HG03139 (cell line): ENCODE measurements at regions not wholly inside any gene's neighbourhood (a gene's known extent, or its start where the extent isn't known, plus 50 kb on each side); places are given as distances from the start of the nearest gene placed in this dataset.
"Not testable (repeated sequence)": the region's sequence is repeated elsewhere in the genome, so short reads cannot be mapped to it uniquely, and the experiment has no call there.

Experiments used
- ATAC-seq: cut with Tn5 transposase; IDR thresholded peaks from one replicate; pipeline ENCODE4 v1.9.1; 2021; ENCODE audit not compliant: unreplicated experiment

DNA sequence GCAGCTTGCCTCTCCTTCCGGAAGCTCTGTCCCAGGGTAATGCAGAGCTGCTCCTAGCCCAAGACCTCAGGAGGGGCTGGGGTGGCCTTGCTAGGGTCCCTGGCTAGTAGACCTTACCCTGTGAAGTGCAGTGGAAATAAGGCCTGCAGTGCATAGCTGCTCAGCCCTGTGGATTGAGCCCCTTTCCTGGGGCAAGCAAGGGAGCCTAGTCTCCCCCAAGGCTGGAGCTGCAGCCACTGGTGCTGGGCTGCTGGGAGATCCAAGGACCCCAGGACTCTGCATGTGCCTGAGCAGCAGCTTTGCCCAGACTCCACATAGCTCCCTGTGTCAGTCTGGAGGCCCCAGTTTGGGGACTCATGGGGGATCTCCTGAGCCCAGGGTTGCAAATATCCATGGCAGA is 57.9 kb downstream of the FANCF start:
- no peak for ATAC-seq

DNA sequence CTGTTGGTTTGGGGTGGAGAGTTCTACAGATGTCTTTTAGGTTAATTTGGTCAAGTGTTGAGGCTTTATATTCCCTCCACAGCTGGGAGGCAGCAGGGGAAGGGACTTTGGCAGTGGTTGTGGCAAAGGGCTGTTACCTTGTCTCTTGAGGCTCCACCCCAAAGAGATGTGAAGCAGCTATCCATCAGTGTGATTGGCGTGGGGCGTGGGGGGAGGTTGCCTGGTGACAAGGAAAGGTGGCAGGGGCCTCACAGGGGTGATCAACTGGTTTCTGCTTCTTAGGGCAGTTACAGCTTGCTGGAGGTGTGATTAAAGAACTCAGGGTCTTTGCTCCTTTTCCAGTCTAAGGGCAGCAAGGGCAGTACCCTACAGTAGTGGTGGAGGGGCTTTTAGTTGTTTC is 59.3 kb downstream of the FANCF start:
- ATAC-seq = no peak

DNA sequence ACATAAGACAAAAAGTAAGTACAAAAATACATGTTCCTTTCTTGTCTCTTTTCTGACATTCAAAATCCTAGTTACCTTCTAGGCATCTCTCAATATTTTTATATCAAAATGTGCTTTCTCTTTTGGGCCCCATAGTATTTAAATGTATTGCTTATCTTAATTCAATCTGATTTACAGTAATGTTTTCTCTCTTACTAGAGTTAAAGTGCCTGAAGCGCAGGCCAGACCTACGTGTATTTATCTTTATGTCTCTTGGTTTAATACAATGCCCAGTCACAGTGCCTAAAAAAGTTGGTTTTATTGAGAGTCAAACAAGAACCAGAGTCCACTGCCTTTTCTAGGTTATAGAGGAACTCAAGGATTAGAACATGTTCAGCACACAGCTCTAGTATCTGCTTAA is 64.3 kb downstream of the FANCF start:
- no peak for ATAC-seq

DNA sequence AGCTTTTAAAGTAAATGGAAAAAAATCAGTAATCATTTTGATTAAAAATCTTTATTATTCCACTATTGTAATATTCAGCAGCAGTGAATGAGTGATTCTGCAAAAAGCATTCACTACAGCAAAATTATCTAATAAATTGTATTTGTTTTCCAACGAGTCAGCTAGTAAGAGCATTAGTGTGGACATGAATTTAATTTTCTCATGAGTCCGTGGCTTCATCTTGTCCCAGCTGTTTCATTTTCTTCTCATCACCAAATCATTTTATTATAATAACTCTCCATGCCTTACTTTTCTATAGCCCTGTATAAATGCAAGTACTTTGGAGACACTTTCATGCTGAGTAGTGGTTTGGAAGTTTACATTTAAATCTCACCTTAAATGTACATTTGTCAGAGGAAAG is 66.2 kb downstream of the FANCF start:
- ATAC-seq = no peak

DNA sequence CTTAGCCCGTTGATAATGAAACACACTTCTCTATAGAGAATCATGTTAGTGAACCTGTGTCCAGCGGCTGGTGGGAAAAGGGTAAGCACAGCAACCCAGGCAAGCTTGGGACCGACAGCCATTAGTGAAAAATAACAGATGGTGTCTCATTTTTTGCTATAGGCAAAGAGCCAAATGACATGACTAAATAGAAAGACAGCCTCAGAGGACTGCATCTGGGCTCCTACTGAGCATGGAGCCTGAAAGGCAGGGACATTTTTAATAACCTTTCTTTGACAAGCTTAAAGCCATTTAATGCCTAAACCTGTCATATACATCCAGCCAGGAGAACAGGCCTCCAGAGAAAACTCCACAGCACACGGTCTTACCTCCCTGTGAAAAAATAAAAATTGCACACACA is 67.0 kb downstream of the FANCF start:
- ATAC-seq = no peak

DNA sequence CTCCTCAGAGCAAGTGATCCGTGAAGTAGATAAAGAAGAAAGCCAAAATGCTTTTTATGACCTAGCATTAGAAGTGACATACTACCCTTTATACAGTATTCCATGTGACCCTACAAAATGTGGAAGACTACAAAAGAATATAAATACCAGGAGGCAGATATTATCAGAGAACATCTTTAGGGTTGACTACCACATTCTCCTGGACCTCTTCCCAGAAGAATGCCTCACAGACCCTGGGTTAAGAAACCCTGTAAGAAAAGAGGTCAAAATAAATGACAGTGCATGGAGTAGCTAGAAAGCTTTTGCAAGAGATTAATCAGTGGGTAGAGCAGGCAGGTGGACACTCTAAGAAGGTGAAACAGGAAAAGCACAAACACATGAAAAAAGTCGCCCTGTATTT is 69.2 kb downstream of the FANCF start:
- ATAC-seq = no peak

DNA sequence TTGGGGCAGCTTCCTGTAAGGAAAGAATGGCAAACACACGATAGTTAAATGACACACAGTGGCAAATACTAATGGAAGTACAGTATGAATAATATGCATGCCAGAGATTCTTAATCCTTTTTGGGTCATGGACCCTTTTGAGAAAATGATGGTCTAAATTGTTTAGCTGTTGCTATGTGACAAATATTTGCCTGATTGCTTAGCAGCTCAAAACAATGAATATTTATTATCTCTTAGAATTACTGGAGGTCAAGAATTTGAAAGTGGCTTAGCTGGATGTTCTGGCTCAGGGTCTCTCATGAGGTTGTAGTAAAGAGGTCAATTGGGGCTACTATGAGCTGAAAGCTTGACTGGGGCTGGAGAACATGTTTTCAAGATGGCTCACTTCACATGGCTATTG is 69.7 kb downstream of the FANCF start:
- no peak for ATAC-seq

DNA sequence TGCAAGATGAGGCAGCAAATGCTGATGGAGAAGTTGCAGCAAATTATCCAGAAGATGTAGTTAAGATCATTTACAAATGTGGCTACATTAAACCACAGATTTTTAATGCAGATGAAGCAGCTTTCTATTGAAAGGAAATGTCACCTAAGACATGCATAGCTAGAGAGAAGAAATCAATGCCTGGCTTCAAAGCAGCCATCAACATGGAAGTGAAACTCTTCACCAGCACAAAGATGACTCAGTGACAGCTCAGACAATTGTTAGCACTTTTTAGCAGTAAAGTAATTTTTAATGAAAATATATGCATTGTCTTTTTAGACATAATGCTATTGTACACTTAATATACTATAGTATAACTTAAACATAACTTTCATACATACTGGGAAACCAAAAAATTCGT is 71.4 kb downstream of the FANCF start:
- peak; percentile 89 for ATAC-seq

DNA sequence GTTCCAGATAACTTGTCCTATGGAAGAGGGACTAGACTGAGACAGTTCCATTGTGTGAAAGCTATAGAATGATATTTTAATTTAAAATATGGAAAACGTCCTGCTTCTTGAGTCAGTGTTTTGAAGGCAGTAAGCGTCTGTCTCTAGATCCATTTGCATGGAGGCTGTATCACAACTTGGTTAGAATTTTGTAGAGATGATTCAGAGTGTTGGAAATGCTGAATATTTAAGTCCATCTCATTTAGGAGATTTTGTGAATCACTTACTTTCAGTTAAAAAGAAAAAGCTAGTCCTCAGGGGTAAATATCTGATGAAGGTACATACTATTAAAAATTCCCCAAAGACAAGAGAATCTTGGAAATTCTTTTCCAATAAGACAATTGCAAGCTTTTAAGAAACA is 72.7 kb downstream of the FANCF start:
- ATAC-seq = no peak

DNA sequence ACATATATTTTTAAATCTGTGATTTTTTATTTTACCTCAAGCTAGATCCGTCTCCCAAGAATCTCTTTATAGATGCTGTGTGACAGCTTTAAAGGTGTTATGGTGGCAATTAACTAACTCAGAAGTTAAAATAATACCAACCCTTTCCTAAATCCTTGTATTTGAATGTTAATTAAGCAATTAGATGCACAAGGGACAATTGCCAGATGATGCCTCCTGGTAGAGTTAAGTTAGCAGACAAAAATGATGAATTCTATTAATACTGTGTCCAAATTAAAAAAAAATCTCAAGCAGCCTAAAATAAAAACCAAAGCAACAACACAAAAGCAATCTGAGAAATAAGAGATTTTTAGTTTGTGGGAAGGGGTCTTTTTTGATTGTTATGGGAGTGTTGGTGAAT is 78.9 kb downstream of the FANCF start:
- ATAC-seq = no peak

DNA sequence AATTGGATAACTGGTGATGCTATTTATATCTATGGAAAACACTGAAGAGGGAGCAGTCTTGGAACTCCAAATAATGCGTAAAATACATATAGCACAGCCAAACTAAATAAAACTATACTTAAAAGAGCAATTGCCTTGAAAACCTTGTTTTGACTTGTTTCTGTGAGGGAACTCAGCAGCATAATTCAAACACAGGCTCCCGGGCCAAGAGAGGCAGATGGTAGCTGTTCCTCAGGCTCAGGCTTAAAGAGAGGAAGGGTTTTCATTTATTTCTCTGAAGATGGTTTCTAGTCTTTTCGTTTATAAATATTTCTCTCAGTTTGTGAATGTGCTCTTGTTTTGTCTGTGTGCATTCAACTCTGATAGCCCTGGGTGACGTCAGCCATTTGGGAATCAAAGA is 82.4 kb downstream of the FANCF start:
- ATAC-seq = no peak

DNA sequence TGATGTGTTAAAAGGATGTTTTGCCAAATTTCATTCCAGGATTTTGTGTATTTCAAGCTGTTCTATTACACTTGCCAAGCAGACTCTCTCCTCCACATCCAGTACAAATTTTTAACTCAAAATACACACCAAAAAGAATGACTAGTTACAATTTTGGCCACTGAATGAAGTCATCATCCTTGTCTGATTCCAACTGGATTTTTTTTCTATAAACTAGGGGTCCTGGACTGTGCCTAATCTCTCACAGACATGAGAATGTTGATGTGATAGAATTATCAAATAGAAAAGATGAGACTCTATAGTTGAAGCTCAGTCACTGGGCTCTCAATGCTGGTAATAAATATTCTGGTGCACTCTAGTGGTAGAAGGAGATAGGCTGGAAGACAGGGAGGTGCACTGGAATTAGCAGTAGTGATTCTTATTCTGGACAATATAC is 85.8 kb downstream of the FANCF start:
- ATAC-seq = no peak

DNA sequence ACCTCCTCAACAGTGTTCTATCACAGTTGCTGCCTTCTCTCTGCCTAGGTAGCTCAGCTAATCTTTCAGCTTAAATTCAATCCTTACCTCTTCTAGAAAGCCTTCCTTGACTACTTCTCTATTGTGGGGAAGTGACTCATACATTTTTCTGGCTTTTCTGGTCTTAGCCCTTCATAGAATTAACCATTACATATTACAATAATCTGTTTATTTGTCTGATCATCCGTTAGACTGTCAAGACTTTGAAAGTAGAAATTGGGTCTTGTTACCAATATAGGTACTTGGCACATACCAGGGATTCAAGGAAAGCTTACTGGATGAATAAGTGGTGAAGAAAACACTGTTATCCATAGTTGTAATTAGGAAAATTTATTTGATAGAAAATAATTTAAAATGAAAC is 89.6 kb downstream of the FANCF start:
- no peak for ATAC-seq

DNA sequence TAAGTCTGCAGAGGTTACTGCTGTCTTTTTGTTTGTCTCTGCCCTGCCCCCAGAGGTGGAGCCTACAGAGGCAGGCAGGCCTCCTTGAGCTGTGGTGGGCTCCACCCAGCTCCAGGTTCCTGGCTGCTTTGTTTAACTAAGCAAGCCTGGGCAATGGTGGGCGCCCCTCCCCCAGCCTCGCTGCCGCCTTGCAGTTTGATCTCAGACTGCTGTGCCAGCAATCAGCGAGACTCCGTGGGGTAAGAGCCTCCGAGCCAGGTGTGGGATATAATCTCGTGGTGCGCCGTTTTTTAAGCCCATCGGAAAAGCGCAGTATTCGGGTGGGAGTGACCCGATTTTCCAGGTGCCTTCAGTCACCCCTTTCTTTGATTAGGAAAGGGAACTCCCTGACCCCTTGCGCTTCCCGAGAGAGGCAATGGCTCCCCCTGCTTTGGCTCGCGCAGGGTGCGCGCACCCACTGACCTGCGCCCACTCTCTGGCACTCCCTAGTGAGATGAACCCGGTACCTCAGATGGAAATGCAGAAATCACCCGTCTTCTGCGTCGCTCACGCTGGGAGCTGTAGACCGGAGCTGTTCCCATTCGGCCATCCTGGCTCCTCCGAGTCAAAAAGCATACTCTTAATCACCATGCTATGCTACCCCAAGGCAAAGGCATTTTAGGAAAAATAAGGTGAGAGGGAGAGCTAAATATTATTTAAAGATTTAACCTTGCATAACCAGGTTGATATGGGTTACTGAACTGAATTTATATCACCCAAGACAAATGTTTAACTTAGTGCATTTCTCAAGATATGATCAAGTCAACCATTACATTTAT is 96.8 kb downstream of the FANCF start:
- ATAC-seq = not testable (repeated sequence)

DNA sequence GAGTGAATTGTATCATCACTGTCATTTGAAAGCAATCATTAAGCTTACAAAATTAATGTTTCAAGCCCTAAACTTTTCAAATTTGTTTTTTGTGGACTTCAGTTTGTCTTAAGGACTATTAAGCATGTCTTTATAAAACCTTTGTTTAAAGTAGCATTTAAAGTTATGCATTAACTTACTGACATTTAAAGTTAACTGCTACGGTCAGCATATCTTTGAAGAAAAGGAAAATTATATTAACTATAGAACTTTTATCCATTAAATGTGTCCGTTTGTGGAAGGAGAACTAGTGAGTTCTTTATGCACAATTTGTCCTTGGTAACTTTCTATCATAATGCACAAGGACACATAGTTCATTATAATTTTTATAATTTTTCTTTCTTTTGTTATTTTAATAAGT is 103.4 kb downstream of the FANCF start:
- no peak for ATAC-seq

DNA sequence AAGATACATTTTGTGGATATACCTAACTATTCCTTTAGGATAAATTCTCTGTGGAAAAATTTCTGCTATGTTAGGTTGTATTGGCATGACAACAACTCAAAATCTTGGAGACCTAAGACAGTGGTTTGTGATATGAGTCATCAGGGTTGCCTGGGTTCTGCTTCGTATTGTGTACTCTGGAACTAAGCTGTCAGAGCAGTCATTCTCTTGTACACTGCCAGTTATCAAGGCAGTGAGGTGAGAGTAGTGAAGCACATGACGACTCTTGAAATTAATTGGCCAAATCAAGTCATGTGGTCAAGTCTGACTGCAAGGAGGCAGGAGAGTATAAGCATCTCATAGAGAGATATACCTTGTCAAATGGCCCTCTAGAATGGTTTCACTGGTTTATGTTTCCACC is 104.4 kb downstream of the FANCF start:
- no peak for ATAC-seq

DNA sequence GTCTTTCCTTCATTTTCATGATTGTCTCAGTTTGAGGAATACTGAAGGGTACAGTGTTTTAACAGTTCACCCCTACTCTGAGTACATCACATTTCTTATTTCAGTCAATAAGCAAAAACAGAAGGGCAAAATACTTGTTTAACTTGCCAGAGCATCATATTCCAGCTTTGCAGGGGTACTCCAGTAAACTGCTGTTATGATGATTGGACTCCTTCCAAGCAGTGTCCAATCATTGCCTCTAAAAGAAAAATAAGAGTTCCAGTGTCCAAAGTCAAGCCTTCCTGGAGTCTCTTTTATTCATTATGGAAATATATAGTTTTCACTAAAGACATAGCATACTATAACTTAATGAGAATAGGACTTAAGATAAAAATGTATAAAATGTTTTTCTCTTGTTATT is 105.1 kb downstream of the FANCF start:
- ATAC-seq = no peak

DNA sequence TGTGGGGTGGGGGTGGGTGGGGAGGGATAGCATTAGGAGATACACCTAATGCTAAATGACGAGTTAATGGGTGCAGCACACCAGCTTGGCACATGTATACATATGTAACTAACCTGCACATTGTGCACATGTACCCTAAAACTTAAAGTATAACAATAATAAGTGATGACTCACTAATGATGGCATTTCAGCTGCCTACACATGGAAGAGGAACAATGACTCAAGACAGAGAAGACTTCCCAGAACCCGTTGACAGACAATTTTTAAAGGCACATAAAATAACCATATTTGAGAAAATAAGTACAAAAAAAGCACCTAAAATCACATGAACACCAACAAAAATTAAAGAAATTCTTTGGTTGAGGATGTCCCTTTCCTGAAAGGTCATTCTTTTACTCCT is 107.3 kb downstream of the FANCF start:
- not testable (repeated sequence) for ATAC-seq

DNA sequence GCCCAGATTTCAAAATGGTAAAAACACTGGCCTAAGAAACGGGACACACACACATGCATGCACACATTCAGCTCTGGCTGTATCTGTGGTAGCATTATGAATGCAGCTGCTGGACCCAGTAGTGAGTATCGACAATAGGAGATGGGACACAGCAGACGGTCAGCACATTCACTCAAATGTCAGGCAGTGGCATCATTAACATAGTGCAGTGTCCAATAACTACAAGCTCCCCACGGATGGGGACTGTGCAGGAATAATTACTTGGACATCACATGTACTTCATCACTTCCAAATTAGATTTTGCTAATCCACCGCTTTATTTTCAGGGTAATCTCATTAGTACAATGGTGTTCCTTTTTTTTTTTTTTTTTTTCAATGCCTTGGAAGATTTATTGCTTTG is 109.5 kb downstream of the FANCF start:
- ATAC-seq = no peak

DNA sequence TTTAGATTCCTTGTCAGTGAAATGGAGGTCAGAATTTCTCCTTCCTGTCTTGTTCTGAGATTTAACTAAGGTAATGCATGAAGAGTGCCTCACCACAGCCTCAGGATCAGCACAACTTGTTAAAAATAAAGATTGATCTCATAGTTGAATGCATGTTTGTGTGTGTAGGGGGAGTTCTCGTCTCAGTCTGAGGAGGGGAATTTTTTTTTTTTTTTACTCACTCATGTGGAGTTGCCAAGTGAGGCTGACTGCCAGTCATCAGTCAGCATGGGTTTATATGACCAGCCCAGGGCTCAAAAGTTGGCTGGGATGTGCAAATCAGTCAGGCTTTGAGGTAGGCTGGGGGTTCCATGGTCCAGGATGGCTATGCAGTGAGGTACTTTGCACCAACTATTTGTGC is 113.2 kb downstream of the FANCF start:
- no peak for ATAC-seq

DNA sequence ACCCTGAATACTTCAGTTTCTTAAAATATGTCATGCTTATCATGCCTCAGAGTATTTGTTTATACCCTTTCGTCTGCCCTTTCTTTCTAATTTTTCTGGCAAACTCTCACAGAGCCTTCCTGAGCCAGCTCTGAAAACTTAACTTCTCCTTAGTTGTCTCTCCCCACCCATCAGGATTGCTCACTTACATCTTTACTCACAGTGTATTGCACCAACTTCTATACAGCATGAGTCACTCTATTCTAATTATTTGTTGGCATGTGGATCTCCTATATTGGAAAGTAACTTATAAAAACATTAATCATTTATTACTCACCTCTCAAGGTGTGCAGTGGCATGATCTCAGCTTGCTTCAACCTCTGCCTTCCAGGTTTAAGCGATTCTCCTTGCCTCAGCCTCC is 114.9 kb downstream of the FANCF start:
- ATAC-seq = no peak

DNA sequence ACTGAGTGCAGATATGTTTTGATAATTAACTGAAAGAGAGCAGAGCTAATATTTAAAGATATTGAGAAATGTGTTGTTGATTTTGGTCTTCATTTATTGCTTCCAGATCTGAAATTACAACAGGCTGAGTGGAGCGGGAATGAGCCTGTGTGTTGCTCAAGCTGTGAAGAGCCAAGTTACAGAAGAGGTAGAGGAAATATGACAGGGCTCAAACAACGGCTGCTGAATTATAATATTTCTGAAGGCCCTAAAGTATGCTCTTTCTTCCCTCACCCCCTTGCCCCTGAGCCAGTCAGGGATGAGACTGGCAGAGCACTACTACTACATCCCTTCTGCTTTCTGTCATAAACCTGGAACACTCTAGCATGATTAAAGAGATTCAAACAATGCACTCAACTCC is 115.6 kb downstream of the FANCF start:
- ATAC-seq = no peak

DNA sequence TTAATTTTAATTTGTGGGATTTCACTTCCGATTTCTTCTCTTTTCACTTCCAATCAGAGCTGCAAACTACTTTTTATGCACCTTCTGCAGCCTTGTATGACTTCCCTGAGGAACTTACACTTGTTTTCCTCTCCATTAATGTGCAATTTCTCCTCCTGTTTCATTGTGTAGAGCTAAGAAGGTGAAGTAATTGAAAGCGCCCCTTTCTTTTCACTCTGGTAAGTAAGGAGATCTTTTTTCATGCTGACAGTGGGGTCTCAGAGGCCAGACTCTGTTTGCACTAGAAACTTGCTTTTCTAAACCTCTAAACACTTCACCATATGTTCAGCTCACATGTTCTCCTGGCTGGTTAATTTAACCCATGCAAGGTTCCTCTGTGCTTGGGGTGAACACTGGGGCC is 117.0 kb downstream of the FANCF start:
- ATAC-seq = no peak
